DND-41 (cell line): ENCODE measurements at regions not wholly inside any gene's neighbourhood (a gene's known extent, or its start where the extent isn't known, plus 50 kb on each side); places are given as distances from the start of the nearest gene placed in this dataset.

Source experiments
- CTCF ChIP-seq: IDR thresholded peaks from 2 replicates; pipeline ENCODE4 v1.5.1; 2012; ENCODE audit warnings: borderline replicate concordance, low read length, moderate library complexity, mild to moderate bottlenecking; ENCODE audit not compliant: poor library complexity, severe bottlenecking; ENCODE audit errors: extremely low read depth
- EZH2 ChIP-seq: IDR thresholded peaks from 3 replicates; pipeline ENCODE4 v1.6.1; 2012; ENCODE audit warnings: borderline replicate concordance, low read depth, mild to moderate bottlenecking, moderate library complexity, low read length, inconsistent platforms; ENCODE audit not compliant: severe bottlenecking

- TF ChIP-seq EZH2 (no peak), CTCF (no peak)
These were observed 376.5 kb upstream of the KCNMB2 start for GRCh38 chr3:178159691-178160220.
